IMR-90 (cell line): ENCODE measurements at regions not wholly inside any gene's neighbourhood (a gene's known extent, or its start where the extent isn't known, plus 50 kb on each side); places are given as distances from the start of the nearest gene placed in this dataset.

ENCODE experiments used
- ATAC-seq: fragments of 200-7000 bp; cut with Tn5 transposase; 2 replicates; pipeline ENCODE4 v1.9.1; 2020; ENCODE audit warnings: low read depth, mild to moderate bottlenecking, moderate library complexity
- BruUV-seq: library from RNA; stranded (reverse); fragments of 400-500 nt; replicated peaks from 2 replicates; lab custom pipeline; 2021; lab: Mats Ljungman, UMichigan
- CTCF ChIA-PET: fragments of 300-600 bp; formaldehyde crosslinking; extraction: SDS; loops from one replicate; lab custom pipeline; 2021; ENCODE audit warnings: antibody characterized with exemption; lab: Yijun Ruan, JAX
- POLR2A ChIA-PET: fragments of 300-600 bp; sonication (Branson Sonifier 250); formaldehyde crosslinking; loops from one replicate; lab custom pipeline; 2022; ENCODE audit warnings: antibody characterized with exemption; ENCODE audit not compliant: unreplicated experiment; lab: Charles Lee
- DNase-seq: peaks from one replicate; pipeline ENCODE4 v3.0.0; 2013
- H2AFZ ChIP-seq: replicated peaks from 2 replicates; pipeline ENCODE3; 2013; ENCODE audit warnings: low read length, mild to moderate bottlenecking; ENCODE audit not compliant: poor library complexity
- H2AK5ac ChIP-seq: 2 replicates; pipeline ENCODE4 v1.6.1; 2013; ENCODE audit warnings: low read depth, low read length, inconsistent platforms
- H2AK9ac ChIP-seq: replicated peaks from 2 replicates; pipeline ENCODE3; 2013; ENCODE audit warnings: mild to moderate bottlenecking, low read depth, low read length, moderate library complexity; ENCODE audit not compliant: poor library complexity
- H2BK120ac ChIP-seq: 2 replicates; pipeline ENCODE4 v1.6.1; 2013; ENCODE audit warnings: low read depth, low read length, inconsistent platforms
- H2BK15ac ChIP-seq: 3 replicates; pipeline ENCODE4 v1.6.1; 2013; ENCODE audit warnings: low read depth, low read length, inconsistent platforms
- H2BK20ac ChIP-seq: 2 replicates; pipeline ENCODE4 v1.6.1; 2013; ENCODE audit warnings: low read depth, mild to moderate bottlenecking, inconsistent platforms, low read length, moderate library complexity
- H2BK5ac ChIP-seq: 2 replicates; pipeline ENCODE4 v1.6.1; 2013; ENCODE audit warnings: mild to moderate bottlenecking, low read depth, low read length, inconsistent platforms; ENCODE audit not compliant: poor library complexity, severe bottlenecking
- H3K14ac ChIP-seq: replicated peaks from 2 replicates; pipeline ENCODE4 v1.6.1; 2013; ENCODE audit warnings: low read depth, low read length, inconsistent platforms
- H3K18ac ChIP-seq: 2 replicates; pipeline ENCODE4 v1.6.1; 2013; ENCODE audit warnings: low read depth, low read length, control low read depth
- H3K23ac ChIP-seq: 2 replicates; pipeline ENCODE4 v1.6.1; 2013; ENCODE audit warnings: low read depth, low read length, inconsistent platforms
- H3K27ac ChIP-seq: 2 replicates; pipeline ENCODE4 v1.5.1; 2013; ENCODE audit warnings: mild to moderate bottlenecking, control low read depth, low read length; ENCODE audit not compliant: insufficient read depth
- H3K27me3 ChIP-seq: 2 replicates; pipeline ENCODE4 v1.6.1; 2013; ENCODE audit warnings: low read length; ENCODE audit not compliant: control insufficient read depth, insufficient read depth
- H3K36me3 ChIP-seq: 2 replicates; pipeline ENCODE4 v1.6.1; 2013; ENCODE audit warnings: low read length, mixed read lengths; ENCODE audit not compliant: control insufficient read depth, insufficient read depth
- H3K4ac ChIP-seq: 2 replicates; pipeline ENCODE4 v1.6.1; 2013; ENCODE audit warnings: low read depth, low read length, inconsistent platforms
- H3K4me1 ChIP-seq: 2 replicates; pipeline ENCODE4 v1.6.1; 2013; ENCODE audit warnings: low read length, mixed read lengths; ENCODE audit not compliant: control insufficient read depth, insufficient read depth
- H3K4me2 ChIP-seq: 2 replicates; pipeline ENCODE4 v1.6.1; 2013; ENCODE audit warnings: low read depth, mild to moderate bottlenecking, control low read depth, low read length, moderate library complexity
- H3K4me3 ChIP-seq: 2 replicates; pipeline ENCODE4 v1.5.1; 2013; ENCODE audit warnings: low read depth, mild to moderate bottlenecking, control low read depth, low read length, moderate library complexity; ENCODE audit not compliant: insufficient read depth
- H3K56ac ChIP-seq: 2 replicates; pipeline ENCODE4 v1.6.1; 2013; ENCODE audit warnings: low read length, inconsistent platforms; ENCODE audit not compliant: insufficient read depth; ENCODE audit errors: extremely low read depth
- H3K79me1 ChIP-seq, 2 experiments: 2 replicates each; pipeline ENCODE4 v1.6.1; 2013; ENCODE audit warnings: low read length in 2 of 2, inconsistent platforms in 1 of 2, low read depth in 1 of 2
- H3K9ac ChIP-seq: 2 replicates; pipeline ENCODE4 v1.6.1; 2013; ENCODE audit warnings: low read depth, low read length, control low read depth
- H3K9me1 ChIP-seq: 2 replicates; pipeline ENCODE4 v1.6.1; 2013; ENCODE audit warnings: low read length, inconsistent platforms; ENCODE audit not compliant: insufficient read depth
- H3K9me3 ChIP-seq: 2 replicates; pipeline ENCODE4 v1.6.1; 2013; ENCODE audit warnings: low read length; ENCODE audit not compliant: control insufficient read depth, insufficient read depth
- H4K20me1 ChIP-seq: 2 replicates; pipeline ENCODE4 v1.6.1; 2013; ENCODE audit warnings: low read length, inconsistent platforms; ENCODE audit not compliant: insufficient read depth
- H4K5ac ChIP-seq: 2 replicates; pipeline ENCODE4 v1.6.1; 2013; ENCODE audit warnings: mild to moderate bottlenecking, low read depth, low read length, control low read depth
- H4K8ac ChIP-seq, 2 experiments: 2 replicates each; pipeline ENCODE4 v1.6.1; 2013; ENCODE audit warnings: low read depth in 2 of 2, low read length in 2 of 2, control low read depth in 1 of 2, inconsistent platforms in 1 of 2
- H4K91ac ChIP-seq: 2 replicates; pipeline ENCODE4 v1.6.1; 2013; ENCODE audit warnings: low read depth, low read length, inconsistent platforms; ENCODE audit not compliant: insufficient read depth
- BHLHE40 ChIP-seq: fragments of 150-350 bp; IDR thresholded peaks from 2 replicates; pipeline ENCODE4 v1.6.1; 2016; ENCODE audit warnings: mild to moderate bottlenecking, low read depth, low read length
- CEBPB ChIP-seq: IDR thresholded peaks from 2 replicates; pipeline ENCODE4 v1.6.1; 2012; ENCODE audit warnings: low read depth, low read length, improper control_type of control experiment
- CHD1 ChIP-seq: IDR thresholded peaks from 2 replicates; pipeline ENCODE4 v1.6.1; 2012; ENCODE audit warnings: low read depth, low read length, improper control_type of control experiment
- CTCF ChIP-seq: conservative IDR thresholded peaks from 2 replicates; pipeline ENCODE4 v1.5.1; 2012; ENCODE audit warnings: mild to moderate bottlenecking, low read depth, low read length, improper control_type of control experiment
- ELK1 ChIP-seq: fragments of 150-350 bp; IDR thresholded peaks from 2 replicates; pipeline ENCODE4 v1.6.1; 2016; ENCODE audit warnings: low read depth, mild to moderate bottlenecking, low read length, moderate library complexity, borderline replicate concordance
- FOS ChIP-seq: fragments of 150-350 bp; IDR thresholded peaks from 2 replicates; pipeline ENCODE4 v1.6.1; 2016; ENCODE audit warnings: low read depth, low read length
- MAFK ChIP-seq: IDR thresholded peaks from 2 replicates; pipeline ENCODE4 v1.6.1; 2012; ENCODE audit warnings: low read depth, low read length, improper control_type of control experiment
- MAZ ChIP-seq: IDR thresholded peaks from 2 replicates; pipeline ENCODE4 v1.6.1; 2012; ENCODE audit warnings: low read depth, mild to moderate bottlenecking, low read length, improper control_type of control experiment, moderate library complexity, borderline replicate concordance
- MXI1 ChIP-seq: IDR thresholded peaks from 2 replicates; pipeline ENCODE4 v1.6.1; 2012; ENCODE audit warnings: low read depth, mild to moderate bottlenecking, low read length, moderate library complexity, borderline replicate concordance
- POLR2A ChIP-seq: IDR thresholded peaks from 2 replicates; pipeline ENCODE4 v1.6.1; 2012; ENCODE audit warnings: mild to moderate bottlenecking, low read depth, low read length
- RAD21 ChIP-seq: IDR thresholded peaks from 2 replicates; pipeline ENCODE4 v1.6.1; 2012; ENCODE audit warnings: low read length, improper control_type of control experiment
- RFX5 ChIP-seq: IDR thresholded peaks from 2 replicates; pipeline ENCODE4 v1.8.0; 2012; ENCODE audit warnings: low read depth, mild to moderate bottlenecking, low read length, moderate library complexity
- SMC3 ChIP-seq: fragments of 150-350 bp; IDR thresholded peaks from 2 replicates; pipeline ENCODE4 v1.6.1; 2016; ENCODE audit warnings: low read depth, mild to moderate bottlenecking, antibody characterized with exemption, low read length, moderate library complexity
- WGBS, 2 experiments: methylation state at CpG; one replicate each; pipeline versions ENCODE4 v1.1.5 to v1.1.7; 2013; ENCODE audit warnings: missing lambda C conversion rate in 2 of 2; ENCODE audit not compliant: insufficient read length in 1 of 2; ENCODE audit errors: extremely low coverage in 2 of 2; 5-methylcytosine and 5-hydroxymethylcytosine counted together
- dilution Hi-C: fragments of 300-500 bp; cut with HindIII; formaldehyde crosslinking; loops from one replicate; pipeline ENCODE4 v1.14.3; 2018; ENCODE audit warnings: low sequenced_read_pairs; ENCODE audit not compliant: unreplicated experiment
- in situ Hi-C: fragments of 300-500 bp; cut with MboI; formaldehyde crosslinking; loops from 3 replicates; pipeline ENCODE4 v1.14.3; 2019; ENCODE audit warnings: low sequenced_read_pairs, inconsistent platforms, mixed read lengths
- intact Hi-C: fragments of 100-400 bp; cut with micrococcal nuclease; formaldehyde crosslinking; loops from 2 replicates; pipeline ENCODE4 v1.10.0; 2022
- TF ChIP-seq, protein P1 (sequence below): fragments of 150-350 bp; IDR thresholded peaks from 2 replicates; pipeline ENCODE4 v1.6.1; 2017; ENCODE audit warnings: mild to moderate bottlenecking, antibody characterized with exemption, low read length, low read depth

DNA sequence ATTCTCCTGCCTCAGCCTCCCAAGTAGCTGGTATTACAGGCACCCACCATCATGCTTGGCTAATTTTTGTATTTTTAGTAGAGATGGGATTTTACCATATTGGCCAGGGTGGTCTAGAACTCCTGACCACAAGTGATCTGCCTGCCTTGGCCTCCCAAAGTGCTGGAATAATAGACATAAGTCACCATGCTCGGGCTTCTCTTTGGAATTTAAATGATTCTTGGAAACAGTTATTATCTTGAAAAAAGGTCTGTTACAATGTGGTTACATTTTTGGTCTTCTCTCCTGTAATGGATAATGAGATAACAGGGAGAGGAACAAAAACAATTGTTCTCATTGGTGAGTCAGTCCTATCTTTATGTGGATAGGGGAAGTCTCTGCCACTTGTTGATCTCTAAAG, 59.8 kb upstream of the AADACL2 start:
- Histone ChIP-seq H2AK5ac (no peak overlapping the region), H3K27me3 (no peaks in the 10 kb centered on the region), H3K36me3 (no peaks in the 10 kb centered on the region), H3K9ac (no peak overlapping the region), H3K4me2 (no peak overlapping the region), H3K23ac (no peak overlapping the region), H3K9me3 (no peaks in the 10 kb centered on the region), H3K14ac (no peak overlapping the region), H2BK15ac (no peak overlapping the region), H2BK20ac (no peak overlapping the region), H4K20me1 (no peaks in the 10 kb centered on the region), H2AK9ac (no peak overlapping the region), H3K56ac (no peak overlapping the region), H4K5ac (no peak overlapping the region), H3K4me3 (no peak overlapping the region), H4K8ac (no peak overlapping the region), H3K4me1 (no peaks in the 10 kb centered on the region), H3K18ac (no peak overlapping the region), H3K79me1 (no peaks in the 10 kb centered on the region), H4K91ac (no peak overlapping the region), H2AFZ (no peak overlapping the region), H3K4ac (no peak overlapping the region), H3K27ac (no peak overlapping the region), H3K9me1 (no peaks in the 10 kb centered on the region), H2BK5ac (no peak overlapping the region), H2BK120ac (no peak overlapping the region)
- DNase-seq (no peak), ATAC-seq (no peak)
- in situ Hi-C loops (no loop called here), intact Hi-C loops (no loop called here), dilution Hi-C loops (no loop called here)
- TF ChIP-seq RAD21, result no peak
- no peak for TF ChIP-seq FOS
- TF ChIP-seq MAFK, result no peak
- no peak for TF ChIP-seq BHLHE40
- TF ChIP-seq, protein P1, sequence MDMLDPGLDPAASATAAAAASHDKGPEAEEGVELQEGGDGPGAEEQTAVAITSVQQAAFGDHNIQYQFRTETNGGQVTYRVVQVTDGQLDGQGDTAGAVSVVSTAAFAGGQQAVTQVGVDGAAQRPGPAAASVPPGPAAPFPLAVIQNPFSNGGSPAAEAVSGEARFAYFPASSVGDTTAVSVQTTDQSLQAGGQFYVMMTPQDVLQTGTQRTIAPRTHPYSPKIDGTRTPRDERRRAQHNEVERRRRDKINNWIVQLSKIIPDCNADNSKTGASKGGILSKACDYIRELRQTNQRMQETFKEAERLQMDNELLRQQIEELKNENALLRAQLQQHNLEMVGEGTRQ, result no peak
- no peak for TF ChIP-seq MXI1
- TF ChIP-seq POLR2A, result no peak
- no peak for TF ChIP-seq CEBPB
- TF ChIP-seq ELK1, result no peak
- no peak for TF ChIP-seq MAZ
- no peak for TF ChIP-seq CHD1
- no peak for TF ChIP-seq CTCF
- TF ChIP-seq SMC3, result no peak
- no peak for TF ChIP-seq RFX5
- no TSS peak for BruUV-seq
- POLR2A ChIA-PET, result no interaction called here
- no CpG with 5 or more reads among the region's 1 CpG for WGBS, 2 experiments
- CTCF ChIA-PET, result interaction anchor here (0.6 kb wide), 1 partner anchor 15 kb away, joined by 3 read pairs; no protein-coding TSS in a partner anchor
